A549 (cell line): ENCODE measurements at regions not wholly inside any gene's neighbourhood (a gene's known extent, or its start where the extent isn't known, plus 50 kb on each side); places are given as distances from the start of the nearest gene placed in this dataset.

ENCODE experiments used
- ATAC-seq, 2 experiments: fragments of 200-7000 bp in 1 of 2; fragments of >200 bp in 1 of 2; cut with Nextera tagmentation in 1 of 2; cut with Tn5 transposase in 1 of 2; 3 replicates each; pipeline versions ENCODE4 v1.8.0 to v1.9.1; 2018 to 2020; ENCODE audit warnings: mild to moderate bottlenecking in 1 of 2, moderate library complexity in 1 of 2
- CTCF ChIA-PET: fragments of 300-600 bp; sonication (Branson Sonifier 250); formaldehyde crosslinking; extraction: SDS; loops from one replicate; lab custom pipeline; 2021; ENCODE audit warnings: antibody characterized with exemption, inconsistent platforms; lab: Yijun Ruan, JAX
- POLR2A ChIA-PET: fragments of 350-600 bp; formaldehyde crosslinking; extraction: SDS; loops from one replicate; lab custom pipeline; 2021; ENCODE audit warnings: antibody characterized with exemption, inconsistent platforms; lab: Yijun Ruan, JAX
- DNase-seq, 2 experiments: peaks; one replicate each; pipeline versions ENCODE4 v3.0.0 to v3.0.0-alpha.2; 2011 to 2016; ENCODE audit warnings: low read depth in 1 of 2, low spot score in 1 of 2
- FAIRE-seq: peaks from 2 replicates; lab custom pipeline; 2011; peaks lifted over from hg19 to GRCh38; lab: Jason Lieb, UNC
- H3K27ac ChIP-seq, 2 experiments: fragments of >200 bp; sonication (Bioruptor Twin); formaldehyde crosslinking; 3 replicates each; pipeline ENCODE4 v1.5.1; 2016 to 2017
- H3K4me1 ChIP-seq: fragments of >200 bp; sonication (Bioruptor Twin); formaldehyde crosslinking; 3 replicates; pipeline ENCODE4 v1.6.1; 2016
- H3K4me2 ChIP-seq: fragments of >200 bp; sonication (Bioruptor Twin); formaldehyde crosslinking; 3 replicates; pipeline ENCODE4 v1.6.1; 2016
- H3K4me3 ChIP-seq: fragments of >200 bp; sonication (Bioruptor Twin); formaldehyde crosslinking; 3 replicates; pipeline ENCODE4 v1.5.1; 2016
- H3K9me3 ChIP-seq: fragments of >200 bp; sonication (Bioruptor Twin); formaldehyde crosslinking; 3 replicates; pipeline ENCODE4 v1.6.1; 2016
- CBX2 ChIP-seq: fragments of 200-600 bp; sonication (generic); IDR thresholded peaks from 2 replicates; pipeline ENCODE4 v1.6.1; 2016; ENCODE audit warnings: low read depth, mild to moderate bottlenecking, borderline replicate concordance
- CBX8 ChIP-seq: fragments of 200-600 bp; sonication (generic); IDR thresholded peaks from 2 replicates; pipeline ENCODE4 v1.6.1; 2016
- E2F6 ChIP-seq: IDR thresholded peaks from 2 replicates; pipeline ENCODE4 v1.6.1; 2012; ENCODE audit warnings: low read depth, borderline replicate concordance
- EP300 ChIP-seq, 2 experiments: fragments of >200 bp; sonication (Bioruptor Twin); formaldehyde crosslinking; IDR thresholded peaks; 2 replicates in 1 of 2; 3 replicates in 1 of 2; pipeline ENCODE4 v1.6.1; 2016 to 2017
- FOSB ChIP-seq: fragments of 250-450 bp; sonication (Bioruptor Pico); IDR thresholded peaks from 2 replicates; pipeline ENCODE4 v1.5.0; 2020; ENCODE audit warnings: mild to moderate bottlenecking, moderate library complexity
- FOSL2 ChIP-seq, 2 experiments: fragments of 450-650 bp in 1 of 2; fragments of >200 bp in 1 of 2; sonication (Bioruptor Twin) in 1 of 2; formaldehyde crosslinking; IDR thresholded peaks; 2 replicates each; pipeline versions ENCODE4 v1.5.0 to v1.6.1; 2016 to 2020; ENCODE audit warnings: mild to moderate bottlenecking in 1 of 2, moderate library complexity in 1 of 2
- GATA3 ChIP-seq: IDR thresholded peaks from 2 replicates; pipeline ENCODE4 v1.6.1; 2012; ENCODE audit warnings: borderline replicate concordance
- HES2 ChIP-seq: fragments of >200 bp; sonication (Bioruptor Twin); formaldehyde crosslinking; IDR thresholded peaks from 2 replicates; pipeline ENCODE4 v1.6.1; 2016
- HOXB5 ChIP-seq: fragments of 250-450 bp; sonication (Bioruptor Pico); IDR thresholded peaks from 2 replicates; pipeline ENCODE4 v1.5.0; 2020; ENCODE audit warnings: mild to moderate bottlenecking, moderate library complexity
- JUN ChIP-seq, 2 experiments: fragments of >200 bp; sonication (Bioruptor Twin); formaldehyde crosslinking; IDR thresholded peaks; 2 replicates in 1 of 2; 3 replicates in 1 of 2; pipeline ENCODE4 v1.6.1; 2016 to 2017
- MAFK ChIP-seq: fragments of 450-650 bp; IDR thresholded peaks from 2 replicates; pipeline ENCODE4 v1.6.1; 2014; ENCODE audit not compliant: partially characterized antibody
- NFE2L2 ChIP-seq: fragments of 150-350 bp; conservative IDR thresholded peaks from 2 replicates; pipeline ENCODE4 v1.6.1; 2014; ENCODE audit warnings: low read length
- NPAS2 ChIP-seq: fragments of 250-450 bp; sonication (Bioruptor Pico); IDR thresholded peaks from 2 replicates; pipeline ENCODE4 v1.8.0; 2022; ENCODE audit warnings: mild to moderate bottlenecking, moderate library complexity, borderline replicate concordance
- NR3C1 ChIP-seq: fragments of >200 bp; sonication (Bioruptor Twin); formaldehyde crosslinking; IDR thresholded peaks from 3 replicates; pipeline ENCODE4 v1.6.1; 2017
- PBX3 ChIP-seq: IDR thresholded peaks from 2 replicates; pipeline ENCODE4 v1.6.1; 2012
- POLR2A ChIP-seq: IDR thresholded peaks from 2 replicates; pipeline ENCODE4 v1.6.1; 2012; ENCODE audit warnings: mild to moderate bottlenecking, low read length
- POLR2AphosphoS2 ChIP-seq: conservative IDR thresholded peaks from 2 replicates; pipeline ENCODE4 v1.6.1; 2012; ENCODE audit warnings: low read length, improper control_type of control experiment, inconsistent platforms
- RAD21 ChIP-seq, 2 experiments: fragments of >200 bp in 1 of 2; sonication (Bioruptor Twin) in 1 of 2; formaldehyde crosslinking in 1 of 2; IDR thresholded peaks in 1 of 2; conservative IDR thresholded peaks in 1 of 2; 2 replicates in 1 of 2; 3 replicates in 1 of 2; pipeline ENCODE4 v1.6.1; 2012 to 2018; ENCODE audit warnings: inconsistent platforms in 1 of 2
- SMC3 ChIP-seq: fragments of >200 bp; sonication (Bioruptor Twin); formaldehyde crosslinking; IDR thresholded peaks from 3 replicates; pipeline ENCODE4 v1.6.1; 2018; ENCODE audit warnings: inconsistent platforms
- TFCP2L1 ChIP-seq: fragments of 250-450 bp; sonication (Bioruptor Pico); IDR thresholded peaks from 2 replicates; pipeline ENCODE4 v1.5.0; 2021; ENCODE audit warnings: mild to moderate bottlenecking
- ZC3H11A ChIP-seq: fragments of 450-650 bp; IDR thresholded peaks from 2 replicates; pipeline ENCODE4 v1.6.1; 2014; ENCODE audit warnings: antibody characterized with exemption, mild to moderate bottlenecking
- ZFP36 ChIP-seq: fragments of 450-650 bp; IDR thresholded peaks from 2 replicates; pipeline ENCODE4 v1.6.1; 2014; ENCODE audit warnings: borderline replicate concordance; ENCODE audit not compliant: partially characterized antibody
- WGBS: methylation state at CpG from one replicate; pipeline ENCODE4 v1.1.6; 2017; ENCODE audit errors: missing lambda C conversion rate; 5-methylcytosine and 5-hydroxymethylcytosine counted together
- TF ChIP-seq, protein P1 (sequence below): IDR thresholded peaks from 2 replicates; pipeline ENCODE4 v1.6.1; 2012

- H3K4me3 ChIP-seq: no peak overlapping the region
- no peak overlapping the region for H3K27ac ChIP-seq
- POLR2A ChIA-PET: no interaction called here
- no peak overlapping the region for H3K4me2 ChIP-seq
- H3K4me1 ChIP-seq: no peaks in the 10 kb centered on the region
- DNase-seq: no peak
- peaks cover 39% of the 10 kb centered on the region for H3K9me3 ChIP-seq
- FAIRE-seq: no peak
- WGBS: 61% methylated on average over 6 of the region's 6 CpGs
- TF ChIP-seq TFCP2L1 (CRISPR knock-in tag) (no peak), NFE2L2 (no peak), ZC3H11A (no peak), POLR2A (no peak), POLR2AphosphoS2 (no peak), HOXB5 (no peak), JUN (IDR thresholded peaks at IDR 0.05) (no peak), SMC3 (no peak)
- no peak for ATAC-seq
- CTCF ChIA-PET: no interaction called here
These were observed 238.8 kb upstream of the TLE3 start for GRCh38 chr15:70336425-70337009.

GRCh38 chr15:70334286-70334685 lies 236.6 kb upstream of the TLE3 start:
- CTCF ChIA-PET: interaction anchor here (0.6 to 1.4 kb wide), 2 partner anchors 21 to 68 kb away, joined by 4 read pairs; no protein-coding TSS in a partner anchor
- no peak overlapping the region for H3K4me2 ChIP-seq
- peak; percentile 49 for FAIRE-seq
- POLR2A ChIA-PET: no interaction called here
- H3K9me3 ChIP-seq: peaks cover 44% of the 10 kb centered on the region
- ATAC-seq: no peak
- TF ChIP-seq GATA3 (no peak), NPAS2 (no peak), MAFK (no peak), HES2 (no peak), E2F6 (no peak), NFE2L2 (no peak), RAD21 (conservative IDR thresholded peaks at IDR 0.05 in 1 of 2, IDR thresholded peaks at IDR 0.05 in 1 of 2) (no peak), EP300 (IDR thresholded peaks at IDR 0.05) (no peak), CBX8 (no peak)
- TF ChIP-seq, all 56 proteins: peak for 0
- WGBS: 45% methylated on average over 5 of the region's 5 CpGs
- no peak for DNase-seq
- no peaks in the 10 kb centered on the region for H3K4me1 ChIP-seq
- no peak overlapping the region for H3K27ac ChIP-seq
- no peak overlapping the region for H3K4me3 ChIP-seq

DNA sequence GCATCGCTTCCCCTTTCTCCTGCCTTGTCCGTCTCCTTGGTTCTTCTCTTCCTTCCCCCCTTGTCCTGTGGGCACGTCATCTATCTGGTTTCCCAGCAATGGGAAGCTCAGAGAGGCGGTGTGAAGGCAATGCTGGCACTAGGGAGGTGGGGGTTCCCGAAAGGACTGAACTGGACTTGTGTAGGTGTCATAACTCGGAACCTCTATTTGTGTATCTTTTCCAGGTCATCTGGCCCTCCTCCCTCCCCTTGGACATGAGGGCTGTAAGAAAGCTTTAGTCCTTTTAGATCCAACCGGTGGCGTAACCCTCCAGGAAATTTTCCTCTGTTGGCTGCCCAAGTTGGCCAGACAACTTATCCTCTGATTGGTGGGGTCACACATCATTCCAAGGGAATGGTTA lies 231.5 kb upstream of the TLE3 start:
- ATAC-seq (no peak), FAIRE-seq (no peak), DNase-seq (no peak)
- ChIA-PET CTCF (interaction anchor here (1.4 to 2.1 kb wide), 2 partner anchors 12 to 26 kb away, joined by 3 to 5 read pairs; no protein-coding TSS in a partner anchor), POLR2A (no interaction called here)
- peaks cover 5% of the 10 kb centered on the region; the same call in 2 of the 3 replicates for H3K4me1 ChIP-seq
- no peak for TF ChIP-seq E2F6
- TF ChIP-seq NR3C1: no peak
- no peak for TF ChIP-seq POLR2A
- TF ChIP-seq, protein P1, sequence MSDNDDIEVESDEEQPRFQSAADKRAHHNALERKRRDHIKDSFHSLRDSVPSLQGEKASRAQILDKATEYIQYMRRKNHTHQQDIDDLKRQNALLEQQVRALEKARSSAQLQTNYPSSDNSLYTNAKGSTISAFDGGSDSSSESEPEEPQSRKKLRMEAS: no peak
- TF ChIP-seq FOSL2 (IDR thresholded peaks at IDR 0.05): no peak
- TF ChIP-seq FOSL2 (CRISPR knock-in tag; IDR thresholded peaks at IDR 0.05): no peak
- no peak for TF ChIP-seq PBX3
- TF ChIP-seq NFE2L2: no peak
- no peak for TF ChIP-seq HES2
- no peak for TF ChIP-seq ZFP36
- TF ChIP-seq CBX2: no peak
- no peak for TF ChIP-seq EP300 (IDR thresholded peaks at IDR 0.05)
- TF ChIP-seq FOSB (CRISPR knock-in tag): no peak
- 74% methylated on average over 8 of the region's 8 CpGs for WGBS
- no peak overlapping the region for H3K4me2 ChIP-seq
- no peak overlapping the region for H3K27ac ChIP-seq
- H3K9me3 ChIP-seq: peaks cover 23% of the 10 kb centered on the region
- no peak overlapping the region for H3K4me3 ChIP-seq
